Natural killer cell treated with Interleukin-12 subunit alpha and Interleukin-12 subunit beta and Interleukin-15 and Interleukin-18, amount 100 ng/mL, for 72 hours (primary cell): ENCODE measurements at regions not wholly inside any gene's neighbourhood (a gene's known extent, or its start where the extent isn't known, plus 50 kb on each side); places are given as distances from the start of the nearest gene placed in this dataset.

Source experiments
- ATAC-seq, 2 donors: fragments of 150-1000 bp; cut with Tn5 transposase in 1 of 2; sonication (Bioruptor Pico), chemical (Tn5 transposase) in 1 of 2; 2 replicates each; pipeline ENCODE4 v1.10.0; 2021
- DNase-seq: peaks from one replicate; pipeline ENCODE4 v3.0.0; 2022; ENCODE audit warnings: low spot score
- H3K27ac Mint-ChIP-seq, 2 donors: 1 replicate in 1 of 2; 2 replicates in 1 of 2; pipeline ENCODE4 v1.8.0; 2022; ENCODE audit warnings: mixed read lengths in 2 of 2, mild to moderate bottlenecking in 1 of 2, moderate library complexity in 1 of 2
- H3K27me3 Mint-ChIP-seq, 2 donors: 1 replicate in 1 of 2; 2 replicates in 1 of 2; pipeline ENCODE4 v1.8.0; 2022; ENCODE audit warnings: mixed read lengths in 2 of 2
- H3K36me3 Mint-ChIP-seq: one replicate; pipeline ENCODE4 v1.8.0; 2022; ENCODE audit warnings: mixed read lengths
- H3K4me1 Mint-ChIP-seq, 2 donors: 1 replicate in 1 of 2; 2 replicates in 1 of 2; pipeline ENCODE4 v1.8.0; 2022; ENCODE audit warnings: low read depth in 2 of 2, mixed read lengths in 2 of 2, mild to moderate bottlenecking in 1 of 2
- H3K4me3 Mint-ChIP-seq: one replicate; pipeline ENCODE4 v1.8.0; 2022; ENCODE audit warnings: mixed read lengths
- H3K9me3 Mint-ChIP-seq: 2 replicates; pipeline ENCODE4 v1.8.0; 2022; ENCODE audit warnings: mixed read lengths

GRCh38 chr14:104362761-104363605, 216.6 kb upstream of the C14orf180 start:
- H3K4me3 Mint-ChIP-seq, result no peak overlapping the region
- H3K4me1 Mint-ChIP-seq, result no peaks in the 10 kb centered on the region
- H3K9me3 Mint-ChIP-seq, result no peaks in the 10 kb centered on the region
- DNase-seq (no peak), ATAC-seq (no peak)
- H3K36me3 Mint-ChIP-seq, result no peaks in the 10 kb centered on the region
- H3K27me3 Mint-ChIP-seq, result no peaks in the 10 kb centered on the region
- no peak overlapping the region for H3K27ac Mint-ChIP-seq

DNA sequence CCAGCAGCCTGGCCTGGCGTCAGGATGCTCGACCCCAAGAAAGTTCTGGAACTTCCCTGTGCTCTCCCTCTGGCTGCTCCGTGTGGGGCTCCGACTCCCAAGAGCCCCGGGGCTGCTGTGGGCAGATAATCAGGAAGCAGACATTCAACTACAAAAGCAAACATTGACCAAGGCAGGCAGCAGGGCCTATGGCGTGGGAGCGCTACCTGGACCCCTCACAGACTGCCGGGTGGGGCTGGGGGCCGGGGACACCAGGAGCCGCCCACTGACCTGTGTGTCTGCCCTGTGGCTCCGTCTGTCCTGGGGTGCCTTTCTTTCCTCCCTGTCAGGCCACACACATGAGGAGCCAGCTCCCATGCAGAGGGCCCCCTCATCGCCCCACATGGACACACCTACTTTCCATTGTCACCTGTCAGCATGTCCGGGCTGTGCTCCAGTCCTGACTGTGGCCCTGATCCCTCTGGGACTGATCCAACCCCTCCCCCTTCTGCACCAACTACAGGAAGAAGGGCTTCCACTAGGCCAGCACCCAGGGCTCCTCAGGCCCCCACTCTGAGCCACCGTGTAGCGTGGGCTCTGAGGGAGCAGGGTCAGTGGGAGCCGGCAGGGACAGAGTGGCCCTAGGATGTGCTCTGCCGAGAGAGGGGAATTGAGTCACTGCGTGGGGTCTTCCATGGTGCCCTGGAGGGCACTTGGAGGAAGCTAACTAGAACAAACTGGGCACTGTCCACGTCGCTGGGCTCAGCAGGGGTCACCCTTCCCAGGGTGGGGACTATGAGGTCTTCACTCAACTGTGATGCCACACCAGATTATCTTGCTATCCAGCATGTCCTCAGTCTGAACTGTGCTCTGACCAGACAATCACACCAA, 215.4 kb upstream of the C14orf180 start:
- Mint-ChIP-seq H3K27ac (no peak overlapping the region), H3K36me3 (no peaks in the 10 kb centered on the region), H3K4me1 (no peaks in the 10 kb centered on the region), H3K4me3 (no peak overlapping the region), H3K27me3 (no peaks in the 10 kb centered on the region), H3K9me3 (no peaks in the 10 kb centered on the region)
- ATAC-seq, result no peak
- DNase-seq, result peak; percentile 55

DNA sequence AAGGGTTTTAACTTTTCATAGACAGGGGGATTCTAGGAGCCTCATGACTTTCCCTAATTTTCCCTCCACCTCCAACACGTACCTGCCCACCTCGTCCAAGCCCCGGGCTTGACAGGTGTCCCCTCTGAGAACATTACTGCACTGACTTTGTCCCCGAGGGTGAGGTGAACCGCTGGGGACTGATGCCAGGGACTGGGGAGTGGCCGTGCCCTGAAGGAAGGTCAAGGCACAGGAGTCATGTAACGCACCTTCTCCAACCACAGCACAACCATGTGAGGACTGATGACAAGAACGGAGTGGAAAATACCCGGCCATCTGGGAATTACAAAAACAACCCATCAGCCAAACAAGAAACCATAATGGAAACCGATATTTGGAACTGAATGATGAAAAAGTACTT, 214.7 kb upstream of the C14orf180 start:
- DNase-seq, result peak; percentile 54
- Mint-ChIP-seq H3K36me3 (no peaks in the 10 kb centered on the region), H3K4me1 (peaks cover 0 to 1% of the 10 kb centered on the region in 2 donors), H3K27me3 (peaks cover 0 to 1% of the 10 kb centered on the region in 2 donors), H3K27ac (no peak overlapping the region), H3K4me3 (no peak overlapping the region), H3K9me3 (no peaks in the 10 kb centered on the region)
- ATAC-seq, result no peak

DNA sequence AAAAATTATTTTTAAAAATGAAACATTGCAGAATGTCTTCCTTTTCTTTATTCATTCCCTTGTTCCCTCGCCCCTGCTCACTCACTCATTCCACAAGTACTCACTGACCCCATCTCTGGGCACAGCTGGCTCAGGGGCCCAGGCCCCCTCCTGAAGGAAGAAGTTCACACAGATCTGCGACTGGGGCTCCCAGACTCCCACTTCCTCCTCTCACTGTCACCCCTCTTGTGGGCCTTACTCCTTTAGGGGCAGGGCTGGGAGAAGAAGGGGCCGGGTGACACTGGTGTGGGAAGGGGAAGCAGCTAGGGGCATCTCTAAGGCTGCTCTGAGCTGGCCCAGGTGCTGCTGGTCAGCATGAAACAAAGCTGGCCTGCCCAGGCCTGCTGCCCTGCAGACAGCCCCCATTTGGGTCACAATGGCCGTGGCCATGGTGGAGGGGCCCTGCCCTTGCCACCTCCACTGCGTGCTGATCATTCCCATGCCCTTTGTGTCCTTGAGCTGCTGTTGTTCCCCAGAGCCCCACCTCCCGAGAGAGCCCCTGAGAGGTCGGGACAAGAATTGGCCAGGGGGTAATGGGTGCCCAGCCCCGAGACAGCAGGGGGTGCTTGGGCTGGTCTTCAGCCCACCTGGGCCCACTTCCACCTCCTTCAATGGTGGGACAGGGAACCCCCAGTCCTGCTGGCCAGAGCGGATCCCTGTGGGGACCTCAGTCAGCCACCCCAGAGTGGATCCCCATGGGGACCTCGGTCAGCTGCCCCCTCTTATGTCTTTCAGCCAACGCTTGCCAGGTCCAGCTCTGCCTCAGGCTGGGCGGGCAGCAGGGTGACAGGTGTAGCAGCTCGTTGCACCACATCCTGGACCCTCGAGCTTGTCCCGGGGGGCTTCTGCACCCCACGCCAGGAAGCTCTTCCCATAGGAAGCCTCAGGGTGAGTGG, 212.4 kb upstream of the C14orf180 start:
- H3K27me3 Mint-ChIP-seq, result peaks cover 0 to 2% of the 10 kb centered on the region in 2 donors
- H3K27ac Mint-ChIP-seq, result no peak overlapping the region
- H3K9me3 Mint-ChIP-seq, result no peaks in the 10 kb centered on the region
- no peak overlapping the region for H3K4me3 Mint-ChIP-seq
- DNase-seq (no peak), ATAC-seq (no peak)
- peaks cover 0 to 3% of the 10 kb centered on the region in 2 donors for H3K4me1 Mint-ChIP-seq
- no peaks in the 10 kb centered on the region for H3K36me3 Mint-ChIP-seq

GRCh38 chr14:104367866-104368750, 211.5 kb upstream of the C14orf180 start:
- H3K27me3 Mint-ChIP-seq, result peaks cover 0 to 2% of the 10 kb centered on the region in 2 donors
- peaks cover 0 to 3% of the 10 kb centered on the region in 2 donors for H3K4me1 Mint-ChIP-seq
- H3K36me3 Mint-ChIP-seq, result no peaks in the 10 kb centered on the region
- no peak overlapping the region for H3K4me3 Mint-ChIP-seq
- ATAC-seq (no peak), DNase-seq (no peak)
- no peaks in the 10 kb centered on the region for H3K9me3 Mint-ChIP-seq
- H3K27ac Mint-ChIP-seq, result no peak overlapping the region

DNA sequence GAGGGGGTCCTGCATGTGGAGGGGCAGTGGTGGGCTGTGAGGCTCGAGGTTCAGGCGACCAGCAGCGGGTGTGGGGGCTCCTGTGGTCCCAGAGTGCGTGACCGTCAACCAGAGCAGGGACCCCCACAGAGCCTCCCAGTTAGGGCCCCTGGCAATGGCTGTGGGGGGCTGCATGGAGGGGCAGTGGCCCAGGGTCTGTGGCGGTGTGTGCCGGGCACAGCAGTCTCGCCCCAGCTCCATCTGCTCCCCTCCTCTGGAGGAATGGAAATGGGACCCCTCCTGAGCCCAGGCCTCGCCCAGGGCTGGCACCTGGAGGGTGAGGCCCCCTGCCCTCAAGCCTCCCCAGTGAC, 210.8 kb upstream of the C14orf180 start:
- Mint-ChIP-seq H3K9me3 (no peaks in the 10 kb centered on the region), H3K36me3 (no peaks in the 10 kb centered on the region), H3K27ac (no peak overlapping the region), H3K4me1 (peaks cover 0 to 3% of the 10 kb centered on the region in 2 donors), H3K27me3 (peaks cover 0 to 2% of the 10 kb centered on the region in 2 donors), H3K4me3 (no peak overlapping the region)
- ATAC-seq (no peak), DNase-seq (no peak)

- Mint-ChIP-seq H3K4me1 (peaks cover 0 to 3% of the 10 kb centered on the region in 2 donors), H3K27ac (no peak overlapping the region), H3K4me3 (no peak overlapping the region), H3K9me3 (no peaks in the 10 kb centered on the region), H3K27me3 (peaks cover 0 to 2% of the 10 kb centered on the region in 2 donors), H3K36me3 (no peaks in the 10 kb centered on the region)
- no peak for ATAC-seq
- no peak for DNase-seq
Observed at GRCh38 chr14:104369208-104369607, 210.4 kb upstream of the C14orf180 start.

DNA sequence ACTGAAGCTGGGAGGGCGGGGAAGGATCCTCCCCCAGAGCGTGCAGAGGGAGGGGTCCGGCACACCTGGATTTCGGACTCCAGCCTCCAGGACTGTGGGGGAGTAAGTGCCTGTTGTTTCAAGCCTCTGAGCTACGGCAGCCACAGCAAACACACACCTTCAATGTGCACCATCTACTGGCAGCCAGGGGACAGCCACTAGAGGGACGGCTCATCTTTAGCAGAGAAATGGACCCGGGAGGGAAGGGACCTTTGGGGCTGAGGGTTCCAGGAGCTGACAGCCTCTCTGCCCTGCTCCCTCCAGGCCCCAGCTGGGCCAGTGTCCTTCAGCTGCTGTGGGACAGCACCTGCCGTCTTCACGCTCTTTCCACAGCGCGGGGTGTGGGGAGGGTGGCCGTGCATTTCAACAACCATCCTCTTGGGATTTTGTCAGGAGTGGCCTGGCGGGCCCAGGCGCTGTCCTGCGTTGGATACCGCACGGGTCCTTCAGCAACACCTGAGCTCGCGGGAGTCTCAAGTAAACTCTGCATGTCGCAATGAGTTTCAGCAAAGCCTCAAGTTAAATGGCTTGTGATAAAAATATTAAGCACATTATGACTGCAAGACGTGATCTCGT, 209.2 kb upstream of the C14orf180 start:
- Mint-ChIP-seq H3K27me3 (peaks cover 0 to 2% of the 10 kb centered on the region in 2 donors), H3K27ac (no peak overlapping the region), H3K36me3 (no peaks in the 10 kb centered on the region)

GRCh38 chr14:104371031-104371430, 208.5 kb upstream of the C14orf180 start:
- H3K27ac Mint-ChIP-seq, result no peak overlapping the region
- H3K4me1 Mint-ChIP-seq, result peaks cover 0 to 3% of the 10 kb centered on the region in 2 donors
- no peak overlapping the region for H3K4me3 Mint-ChIP-seq
- no peaks in the 10 kb centered on the region for H3K36me3 Mint-ChIP-seq
- H3K27me3 Mint-ChIP-seq, result peaks cover 0 to 2% of the 10 kb centered on the region in 2 donors
- ATAC-seq, result no peak
- H3K9me3 Mint-ChIP-seq, result no peaks in the 10 kb centered on the region
- DNase-seq, result no peak

More for the DNA sequence above, 209.2 kb upstream of the C14orf180 start:
- no peak for ATAC-seq
- no peak for DNase-seq
- Mint-ChIP-seq H3K9me3 (no peaks in the 10 kb centered on the region), H3K4me3 (no peak overlapping the region), H3K4me1 (peaks cover 0 to 3% of the 10 kb centered on the region in 2 donors)

DNA sequence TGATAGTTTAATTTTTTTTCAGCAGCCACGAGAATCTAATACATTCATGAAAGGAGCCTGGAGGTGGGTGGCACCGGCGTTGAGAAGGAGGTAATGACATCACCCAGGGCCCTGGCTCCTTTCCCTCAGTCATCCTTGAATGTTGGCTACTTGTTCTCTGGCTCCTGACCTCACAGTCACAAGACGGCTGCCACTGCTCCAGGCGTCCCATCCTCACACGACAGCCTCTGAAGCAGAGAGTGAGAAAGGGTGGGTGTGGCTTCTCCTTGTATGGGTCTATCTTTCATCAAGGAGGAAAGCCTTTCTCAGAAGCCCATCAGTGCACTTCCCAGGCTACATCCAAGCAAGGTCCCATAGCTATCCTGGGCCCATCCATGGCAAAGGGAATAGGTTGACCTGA, 207.6 kb upstream of the C14orf180 start:
- DNase-seq, result no peak
- peaks cover 0 to 2% of the 10 kb centered on the region in 2 donors for H3K27me3 Mint-ChIP-seq
- no peak for ATAC-seq
- no peaks in the 10 kb centered on the region for H3K9me3 Mint-ChIP-seq
- no peak overlapping the region for H3K27ac Mint-ChIP-seq
- peaks cover 0 to 3% of the 10 kb centered on the region in 2 donors for H3K4me1 Mint-ChIP-seq
- H3K4me3 Mint-ChIP-seq, result no peak overlapping the region
- H3K36me3 Mint-ChIP-seq, result no peaks in the 10 kb centered on the region

DNA sequence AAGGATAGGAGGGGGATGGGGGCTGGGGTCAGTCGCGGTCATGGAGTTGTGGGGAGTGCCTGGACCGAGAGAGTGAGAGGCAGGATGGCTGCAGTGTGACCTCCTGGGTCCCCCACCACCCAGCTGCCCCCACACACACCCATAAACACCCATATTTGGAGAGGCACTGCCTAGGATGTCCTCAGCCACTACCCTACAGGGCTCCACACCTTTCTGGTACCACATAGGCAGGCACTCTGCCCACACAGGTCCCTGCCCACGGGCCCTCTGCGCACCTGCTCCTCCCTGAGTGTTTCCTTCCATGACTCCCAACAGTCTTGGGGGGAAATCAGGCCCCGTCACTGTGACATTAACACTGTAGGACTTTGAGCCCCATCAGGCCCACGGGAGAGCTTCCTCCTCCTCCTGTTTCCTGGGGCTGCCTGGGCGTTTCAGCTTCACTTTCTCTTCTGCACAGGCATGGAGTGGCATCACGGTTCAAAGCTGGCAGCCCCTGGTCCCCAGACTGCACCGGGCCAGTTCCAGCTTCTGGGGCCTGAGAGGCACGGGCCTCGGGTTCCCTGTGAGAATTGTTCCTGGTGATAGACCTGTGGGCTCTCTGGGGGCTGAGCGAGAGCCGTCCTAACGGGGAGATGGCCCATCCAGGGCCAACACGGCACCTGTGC, 207.0 kb upstream of the C14orf180 start:
- no peaks in the 10 kb centered on the region for H3K9me3 Mint-ChIP-seq
- no peak overlapping the region for H3K27ac Mint-ChIP-seq
- DNase-seq, result no peak
- no peak overlapping the region for H3K4me3 Mint-ChIP-seq
- H3K27me3 Mint-ChIP-seq, result peaks cover 0 to 2% of the 10 kb centered on the region in 2 donors
- no peaks in the 10 kb centered on the region for H3K36me3 Mint-ChIP-seq
- peaks cover 0 to 3% of the 10 kb centered on the region in 2 donors for H3K4me1 Mint-ChIP-seq
- ATAC-seq, result no peak
